CD14-positive monocyte (primary cell): ENCODE measurements at regions not wholly inside any gene's neighbourhood (a gene's known extent, or its start where the extent isn't known, plus 50 kb on each side); places are given as distances from the start of the nearest gene placed in this dataset.

Experiments
- DNase-seq, 3 donors: peaks; one replicate each; pipeline ENCODE4 v3.0.0-alpha.2; 2011 to 2022
- H2AFZ ChIP-seq: 2 replicates; pipeline ENCODE4 v1.6.0; 2012; ENCODE audit warnings: mild to moderate bottlenecking, low read depth, low read length, inconsistent platforms; ENCODE audit not compliant: insufficient read depth, poor library complexity, severe bottlenecking
- H3K27ac ChIP-seq, 2 donors: 1 replicate in 1 of 2; 2 replicates in 1 of 2; pipeline ENCODE4 v1.5.1; 2012 to 2013; ENCODE audit warnings: low read length in 2 of 2, control low read depth in 1 of 2, inconsistent platforms in 1 of 2, low read depth in 1 of 2, mild to moderate bottlenecking in 1 of 2
- H3K27me3 ChIP-seq, 2 donors: one replicate each; pipeline versions ENCODE4 v1.6.0 to v1.6.1; 2011 to 2013; ENCODE audit warnings: low read length in 2 of 2; ENCODE audit not compliant: control insufficient read depth in 2 of 2, insufficient read depth in 2 of 2
- H3K36me3 ChIP-seq, 2 donors: replicated peaks in 1 of 2; 1 replicate in 1 of 2; 2 replicates in 1 of 2; pipeline versions ENCODE4 v1.5.1 to v1.6.1; 2012 to 2013; ENCODE audit warnings: low read length in 2 of 2, control low read depth in 1 of 2, inconsistent platforms in 1 of 2, mild to moderate bottlenecking in 1 of 2; ENCODE audit not compliant: insufficient read depth in 2 of 2, control insufficient read depth in 1 of 2
- H3K4me1 ChIP-seq, 2 donors: 1 replicate in 1 of 2; 2 replicates in 1 of 2; pipeline versions ENCODE4 v1.5.1 to v1.6.1; 2012 to 2013; ENCODE audit warnings: low read length in 2 of 2, control low read depth in 1 of 2, inconsistent platforms in 1 of 2, mild to moderate bottlenecking in 1 of 2, moderate library complexity in 1 of 2; ENCODE audit not compliant: insufficient read depth in 2 of 2, control insufficient read depth in 1 of 2
- H3K4me2 ChIP-seq: replicated peaks from 2 replicates; pipeline ENCODE3; 2012; ENCODE audit warnings: low read length, moderate library complexity, mild to moderate bottlenecking; ENCODE audit not compliant: poor library complexity, severe bottlenecking; ENCODE audit errors: extremely low read depth
- H3K4me3 ChIP-seq, 3 experiments: fragments of 200-600 bp in 1 of 3; sonication (generic) in 1 of 3; replicated peaks in 1 of 3; 1 replicate in 2 of 3; 2 replicates in 1 of 3; pipeline ENCODE4 v1.5.1; 2011 to 2013; ENCODE audit warnings: low read length in 3 of 3, mild to moderate bottlenecking in 3 of 3, control low read depth in 2 of 3, low read depth in 2 of 3, inconsistent platforms in 1 of 3, moderate library complexity in 1 of 3
- H3K79me2 ChIP-seq: 2 replicates; pipeline ENCODE4 v1.6.0; 2012; ENCODE audit warnings: mild to moderate bottlenecking, control low read depth, inconsistent platforms, low read length, moderate library complexity; ENCODE audit not compliant: insufficient read depth
- H3K9ac ChIP-seq: 2 replicates; pipeline ENCODE4 v1.6.0; 2017; ENCODE audit warnings: low read length, mild to moderate bottlenecking; ENCODE audit not compliant: insufficient read depth, poor library complexity, severe bottlenecking
- H3K9me3 ChIP-seq, 2 donors: replicated peaks in 1 of 2; 1 replicate in 1 of 2; 2 replicates in 1 of 2; pipeline versions ENCODE4 v1.5.1 to v1.6.1; 2012 to 2013; ENCODE audit warnings: low read length in 2 of 2, control low read depth in 1 of 2; ENCODE audit not compliant: control insufficient read depth in 1 of 2, insufficient read depth in 1 of 2
- H4K20me1 ChIP-seq: 2 replicates; pipeline ENCODE4 v1.6.0; 2012; ENCODE audit warnings: mild to moderate bottlenecking, low read length, control low read depth, moderate library complexity; ENCODE audit not compliant: insufficient read depth
- H3K27ac Mint-ChIP-seq, 7 donors: one replicate each; pipeline ENCODE4 v1.8.0; 2020; ENCODE audit warnings: mild to moderate bottlenecking in 7 of 7, mixed read lengths in 7 of 7, moderate library complexity in 6 of 7, inconsistent platforms in 2 of 7
- H3K27me3 Mint-ChIP-seq, 3 donors: one replicate each; pipeline ENCODE4 v1.8.0; 2021 to 2022; ENCODE audit warnings: low read depth in 3 of 3, mild to moderate bottlenecking in 3 of 3, mixed read lengths in 3 of 3, moderate library complexity in 3 of 3, inconsistent platforms in 1 of 3
- H3K36me3 Mint-ChIP-seq, 2 donors: one replicate each; pipeline ENCODE4 v1.8.0; 2020; ENCODE audit warnings: mixed read lengths in 2 of 2, inconsistent platforms in 1 of 2, mild to moderate bottlenecking in 1 of 2
- H3K4me1 Mint-ChIP-seq: one replicate; pipeline ENCODE4 v1.8.0; 2020; ENCODE audit warnings: mild to moderate bottlenecking, mixed read lengths
- H3K4me3 Mint-ChIP-seq, 2 donors: one replicate each; pipeline ENCODE4 v1.8.0; 2020; ENCODE audit warnings: mild to moderate bottlenecking in 2 of 2, mixed read lengths in 2 of 2, moderate library complexity in 1 of 2
- H3K9me3 Mint-ChIP-seq, 7 donors: one replicate each; pipeline ENCODE4 v1.8.0; 2020 to 2022; ENCODE audit warnings: mixed read lengths in 7 of 7, mild to moderate bottlenecking in 6 of 7, moderate library complexity in 6 of 7, inconsistent platforms in 2 of 7
- CTCF ChIP-seq: fragments of 200-600 bp; IDR thresholded peaks from one replicate; pipeline ENCODE4 v1.8.0; 2022; ENCODE audit warnings: antibody characterized with exemption, mild to moderate bottlenecking
- WGBS: methylation state at CpG from one replicate; pipeline ENCODE4 v1.1.5; 2013; ENCODE audit warnings: missing lambda C conversion rate; ENCODE audit not compliant: insufficient coverage; 5-methylcytosine and 5-hydroxymethylcytosine counted together
- intact Hi-C, 2 donors: fragments of 100-400 bp; cut with micrococcal nuclease; formaldehyde crosslinking; loops; one replicate each; pipeline versions ENCODE4 v1.15.0 to v1.15.1; 2023

- Mint-ChIP-seq H3K36me3 (no peaks in the 10 kb centered on the region), H3K9me3 (peaks cover 0 to 8% (median 3%) of the 10 kb centered on the region in 7 donors)
Measured at GRCh38 chr9:80678906-80679305, 1010.4 kb downstream of the TLE1 start.

GRCh38 chr9:80673496-80673895 is 1015.9 kb downstream of the TLE1 start:
- no peak overlapping the region for H3K27ac Mint-ChIP-seq
- H3K36me3 Mint-ChIP-seq = no peaks in the 10 kb centered on the region
- TF ChIP-seq CTCF = no peak
- peaks cover 13 to 17% of the 10 kb centered on the region in 2 donors for H3K9me3 ChIP-seq
- no peaks in the 10 kb centered on the region for H3K4me1 Mint-ChIP-seq
- no peak for DNase-seq
- no CpG with 5 or more reads among the region's 1 CpG for WGBS
- no peak overlapping the region for H3K4me3 ChIP-seq
- H3K36me3 ChIP-seq = no peaks in the 10 kb centered on the region
- H3K9ac ChIP-seq = no peak overlapping the region
- intact Hi-C loops = no loop called here
- H3K4me1 ChIP-seq = no peaks in the 10 kb centered on the region
- no peak overlapping the region for H2AFZ ChIP-seq
- H3K79me2 ChIP-seq = no peaks in the 10 kb centered on the region
- H3K9me3 Mint-ChIP-seq = peaks cover 4 to 27% (median 17%) of the 10 kb centered on the region in 7 donors
- no peaks in the 10 kb centered on the region for H3K27me3 ChIP-seq
- H3K4me2 ChIP-seq = no peak overlapping the region
- no peaks in the 10 kb centered on the region for H3K27me3 Mint-ChIP-seq
- no peak overlapping the region for H3K27ac ChIP-seq
- H3K4me3 Mint-ChIP-seq = no peak overlapping the region
- no peaks in the 10 kb centered on the region for H4K20me1 ChIP-seq

More at GRCh38 chr9:80678906-80679305, 1010.4 kb downstream of the TLE1 start:
- Histone ChIP-seq H3K9me3 (no peaks in the 10 kb centered on the region), H3K27me3 (no peaks in the 10 kb centered on the region), H3K27ac (no peak overlapping the region), H4K20me1 (no peaks in the 10 kb centered on the region), H3K4me3 (no peak overlapping the region), H3K9ac (no peak overlapping the region), H3K79me2 (no peaks in the 10 kb centered on the region), H2AFZ (no peak overlapping the region), H3K4me2 (no peak overlapping the region), H3K36me3 (no peaks in the 10 kb centered on the region), H3K4me1 (no peaks in the 10 kb centered on the region)
- intact Hi-C loops = no loop called here
- DNase-seq = no peak
- no peak for TF ChIP-seq CTCF
- WGBS = no CpG with 5 or more reads among the region's 2 CpGs
- H3K27ac Mint-ChIP-seq = no peak overlapping the region
- no peak overlapping the region for H3K4me3 Mint-ChIP-seq
- H3K4me1 Mint-ChIP-seq = no peaks in the 10 kb centered on the region
- H3K27me3 Mint-ChIP-seq = peaks cover 0 to 1% (median 0%) of the 10 kb centered on the region in 3 donors
